Stimulated activated CD4-positive, alpha-beta T cell treated with anti-CD3 and anti-CD28 coated beads, Interleukin-2, amount 100 ng/mL, for 24 hours (primary cell): ENCODE measurements at regions not wholly inside any gene's neighbourhood (a gene's known extent, or its start where the extent isn't known, plus 50 kb on each side); places are given as distances from the start of the nearest gene placed in this dataset.

ENCODE experiments used
- DNase-seq, 2 donors: peaks; one replicate each; pipeline ENCODE4 v3.0.0-alpha.2; 2020

GRCh38 chr4:38230821-38231563 is 270.8 kb downstream of the PTTG2 start:
- no peak for DNase-seq

- DNase-seq, result no peak
Observed at GRCh38 chr4:38231626-38232025, 271.4 kb downstream of the PTTG2 start.

GRCh38 chr4:38232741-38233140 is 272.5 kb downstream of the PTTG2 start:
- no peak for DNase-seq

- DNase-seq, result no peak
Observed at GRCh38 chr4:38233727-38234480, 273.7 kb downstream of the PTTG2 start.

GRCh38 chr4:38235354-38235753 is 275.2 kb downstream of the PTTG2 start:
- no peak for DNase-seq

- no peak for DNase-seq
Observed at GRCh38 chr4:38236003-38236402, 275.8 kb downstream of the PTTG2 start.

- DNase-seq, result no peak
Observed at GRCh38 chr4:38236503-38236902, 276.3 kb downstream of the PTTG2 start.

GRCh38 chr4:38237139-38237538 is 276.9 kb downstream of the PTTG2 start:
- DNase-seq, result no peak

GRCh38 chr4:38241541-38241940 is 281.3 kb downstream of the PTTG2 start:
- no peak for DNase-seq

- no peak for DNase-seq
Observed at GRCh38 chr4:38242101-38242500, 281.9 kb downstream of the PTTG2 start.

GRCh38 chr4:38242822-38243387 is 282.7 kb downstream of the PTTG2 start:
- no peak for DNase-seq

- no peak for DNase-seq
Observed at GRCh38 chr4:38243388-38244053, 283.3 kb downstream of the PTTG2 start.

GRCh38 chr4:38254825-38255224 is 294.6 kb downstream of the PTTG2 start:
- DNase-seq, result no peak

GRCh38 chr4:38255572-38255971 is 295.4 kb downstream of the PTTG2 start:
- no peak for DNase-seq

- no peak for DNase-seq
Observed at GRCh38 chr4:38266616-38267015, 306.4 kb downstream of the PTTG2 start.

GRCh38 chr4:38268108-38268820 is 308.1 kb downstream of the PTTG2 start:
- no peak for DNase-seq

- no peak for DNase-seq
Observed at GRCh38 chr4:38268837-38269236, 308.6 kb downstream of the PTTG2 start.

- no peak for DNase-seq
Observed at GRCh38 chr4:38273407-38273806, 313.2 kb downstream of the PTTG2 start.

- no peak for DNase-seq
Observed at GRCh38 chr4:38275331-38276100, 315.3 kb downstream of the PTTG2 start.

GRCh38 chr4:38278255-38278654 is 318.1 kb downstream of the PTTG2 start:
- no peak for DNase-seq

GRCh38 chr4:38279077-38279476 is 318.9 kb downstream of the PTTG2 start:
- DNase-seq, result no peak
